PC-9 (cell line): ENCODE measurements at regions not wholly inside any gene's neighbourhood (a gene's known extent, or its start where the extent isn't known, plus 50 kb on each side); places are given as distances from the start of the nearest gene placed in this dataset.

Source experiments
- BruUV-seq: library from RNA; stranded (reverse); fragments of 400-500 nt; replicated peaks from 2 replicates; lab custom pipeline; 2021; lab: Mats Ljungman, UMichigan
- CTCF ChIA-PET: fragments of 300-600 bp; sonication (Branson Sonifier 250); formaldehyde crosslinking; loops from one replicate; lab custom pipeline; 2022; ENCODE audit warnings: antibody characterized with exemption; lab: Charles Lee
- POLR2A ChIA-PET: fragments of 300-600 bp; sonication (Branson Sonifier 250); formaldehyde crosslinking; loops from one replicate; lab custom pipeline; 2022; ENCODE audit warnings: antibody characterized with exemption; ENCODE audit not compliant: unreplicated experiment; lab: Charles Lee
- DNase-seq, 2 experiments: peaks; one replicate each; pipeline versions ENCODE4 v3.0.0 to v3.0.0-alpha.2; 2015 to 2022; ENCODE audit warnings: mixed read lengths in 1 of 2
- H2AFZ ChIP-seq: fragments of 200-600 bp; sonication (generic); 2 replicates; pipeline ENCODE4 v1.8.1; 2017; ENCODE audit warnings: antibody characterized with exemption
- H3F3A ChIP-seq: fragments of 200-600 bp; sonication (generic); 2 replicates; pipeline ENCODE4 v1.8.1; 2017; ENCODE audit warnings: antibody characterized with exemption, mild to moderate bottlenecking, low read depth; ENCODE audit not compliant: insufficient read depth
- H3K27ac ChIP-seq: fragments of 200-600 bp; sonication (generic); 2 replicates; pipeline ENCODE4 v1.6.1; 2016; ENCODE audit warnings: mixed run types
- H3K27me3 ChIP-seq: fragments of 200-600 bp; sonication (generic); 2 replicates; pipeline ENCODE4 v1.6.1; 2016; ENCODE audit warnings: low read depth, mixed run types; ENCODE audit not compliant: insufficient read depth
- H3K36me3 ChIP-seq: fragments of 200-600 bp; sonication (generic); 2 replicates; pipeline ENCODE4 v1.6.1; 2016; ENCODE audit warnings: low read depth, mixed run types
- H3K4me1 ChIP-seq: fragments of 200-600 bp; sonication (generic); replicated peaks from 2 replicates; pipeline ENCODE4 v1.6.1; 2016; ENCODE audit warnings: mixed run types; ENCODE audit not compliant: insufficient read depth
- H3K4me2 ChIP-seq: fragments of 200-600 bp; sonication (generic); 2 replicates; pipeline ENCODE4 v1.6.1; 2017; ENCODE audit warnings: mixed run types
- H3K4me3 ChIP-seq: fragments of 200-600 bp; sonication (generic); 2 replicates; pipeline ENCODE4 v1.6.1; 2016; ENCODE audit warnings: mixed run types
- H3K79me2 ChIP-seq: fragments of 200-600 bp; sonication (generic); 2 replicates; pipeline ENCODE4 v1.6.1; 2017; ENCODE audit warnings: low read depth, mixed run types
- H3K9me2 ChIP-seq: fragments of 200-600 bp; sonication (generic); 2 replicates; pipeline ENCODE4 v1.8.1; 2017; ENCODE audit warnings: mild to moderate bottlenecking; ENCODE audit not compliant: insufficient read depth
- H3K9me3 ChIP-seq: fragments of 200-600 bp; sonication (generic); 2 replicates; pipeline ENCODE4 v1.8.1; 2016; ENCODE audit warnings: low read depth; ENCODE audit not compliant: insufficient read depth
- H4K20me1 ChIP-seq: fragments of 200-600 bp; sonication (generic); 2 replicates; pipeline ENCODE4 v1.8.1; 2017; ENCODE audit not compliant: insufficient read depth
- EZH2 ChIP-seq: fragments of 200-600 bp; sonication (generic); IDR thresholded peaks from 2 replicates; pipeline ENCODE4 v1.8.0; 2017; ENCODE audit warnings: antibody characterized with exemption, low read depth
- intact Hi-C: fragments of 100-400 bp; cut with micrococcal nuclease; formaldehyde crosslinking; loops from one replicate; pipeline ENCODE4 v1.10.0; 2022; ENCODE audit not compliant: unreplicated experiment
- TF ChIP-seq, protein P1 (sequence below): fragments of 200-600 bp; sonication (generic); conservative IDR thresholded peaks from 2 replicates; pipeline ENCODE4 v1.6.1; 2017; ENCODE audit warnings: mixed run types, antibody characterized with exemption, mild to moderate bottlenecking, moderate library complexity

DNA sequence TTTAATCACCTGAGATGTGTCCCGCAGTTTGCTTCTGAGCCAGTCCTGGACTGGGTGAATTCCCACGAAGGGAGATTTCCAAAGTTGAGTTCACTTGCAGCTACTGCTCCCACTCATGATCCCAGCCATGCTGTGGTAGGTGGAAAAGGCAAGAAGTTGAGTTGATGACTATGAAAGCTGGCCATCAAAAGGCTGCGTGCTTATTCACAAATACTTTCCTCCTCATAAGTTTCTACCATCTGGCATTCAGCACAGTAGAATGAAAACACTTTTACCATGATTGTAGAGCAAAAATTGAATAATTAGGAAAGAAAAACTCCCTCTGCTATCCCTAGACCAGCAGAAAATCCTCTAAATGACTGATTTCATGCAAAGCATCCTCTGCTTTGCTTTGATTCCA is 281.8 kb downstream of the INHBA start:
- 0 out of 2 replicates have a peak, but pooled peaks cover 7% of the 10 kb centered on the region for H3F3A ChIP-seq
- TF ChIP-seq, protein P1, sequence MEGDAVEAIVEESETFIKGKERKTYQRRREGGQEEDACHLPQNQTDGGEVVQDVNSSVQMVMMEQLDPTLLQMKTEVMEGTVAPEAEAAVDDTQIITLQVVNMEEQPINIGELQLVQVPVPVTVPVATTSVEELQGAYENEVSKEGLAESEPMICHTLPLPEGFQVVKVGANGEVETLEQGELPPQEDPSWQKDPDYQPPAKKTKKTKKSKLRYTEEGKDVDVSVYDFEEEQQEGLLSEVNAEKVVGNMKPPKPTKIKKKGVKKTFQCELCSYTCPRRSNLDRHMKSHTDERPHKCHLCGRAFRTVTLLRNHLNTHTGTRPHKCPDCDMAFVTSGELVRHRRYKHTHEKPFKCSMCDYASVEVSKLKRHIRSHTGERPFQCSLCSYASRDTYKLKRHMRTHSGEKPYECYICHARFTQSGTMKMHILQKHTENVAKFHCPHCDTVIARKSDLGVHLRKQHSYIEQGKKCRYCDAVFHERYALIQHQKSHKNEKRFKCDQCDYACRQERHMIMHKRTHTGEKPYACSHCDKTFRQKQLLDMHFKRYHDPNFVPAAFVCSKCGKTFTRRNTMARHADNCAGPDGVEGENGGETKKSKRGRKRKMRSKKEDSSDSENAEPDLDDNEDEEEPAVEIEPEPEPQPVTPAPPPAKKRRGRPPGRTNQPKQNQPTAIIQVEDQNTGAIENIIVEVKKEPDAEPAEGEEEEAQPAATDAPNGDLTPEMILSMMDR, result no peak
- TF ChIP-seq EZH2, result no peak
- no peak overlapping the region for H3K4me2 ChIP-seq
- no TSS peak for BruUV-seq
- peaks cover 5% of the 10 kb centered on the region; the same call in 1 of the 2 replicates for H3K9me3 ChIP-seq
- H3K27me3 ChIP-seq, result no peaks in the 10 kb centered on the region
- no peak overlapping the region for H3K27ac ChIP-seq
- H3K9me2 ChIP-seq, result no peaks in the 10 kb centered on the region
- H3K79me2 ChIP-seq, result no peaks in the 10 kb centered on the region
- H2AFZ ChIP-seq, result no peak overlapping the region
- DNase-seq, result no peak
- POLR2A ChIA-PET, result no interaction called here
- CTCF ChIA-PET, result no interaction called here
- no peaks in the 10 kb centered on the region for H4K20me1 ChIP-seq
- no peaks in the 10 kb centered on the region for H3K36me3 ChIP-seq
- no peak overlapping the region for H3K4me3 ChIP-seq
- H3K4me1 ChIP-seq, result peaks cover 8% of the 10 kb centered on the region
- intact Hi-C loops, result no loop called here

DNA sequence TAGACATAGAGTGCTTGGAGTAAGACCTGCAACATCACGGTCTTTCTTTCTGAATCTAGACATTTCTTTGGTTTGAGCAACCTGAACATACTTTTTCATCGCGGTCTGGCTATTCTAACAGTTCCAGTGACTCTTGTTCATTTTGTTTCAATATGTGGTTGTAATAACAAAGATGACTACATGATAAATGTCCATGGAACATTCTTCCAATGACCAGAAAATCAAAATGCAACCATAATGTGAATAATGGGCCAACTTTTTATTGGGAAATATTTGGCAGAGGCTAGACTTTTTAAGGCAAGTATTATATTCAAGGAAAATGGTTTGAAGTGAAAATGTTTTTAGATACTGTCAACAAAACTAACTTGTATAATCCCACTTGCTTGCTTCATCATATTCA is 282.5 kb downstream of the INHBA start:
- intact Hi-C loops, result no loop called here
- no peak overlapping the region for H2AFZ ChIP-seq
- no peaks in the 10 kb centered on the region for H3K36me3 ChIP-seq
- H3K4me3 ChIP-seq, result no peak overlapping the region
- H3K27ac ChIP-seq, result no peak overlapping the region
- BruUV-seq, result no TSS peak
- no peaks in the 10 kb centered on the region for H3K9me2 ChIP-seq
- H3K79me2 ChIP-seq, result no peaks in the 10 kb centered on the region
- ChIA-PET CTCF (no interaction called here), POLR2A (no interaction called here)
- TF ChIP-seq, protein P1, result no peak
- TF ChIP-seq EZH2, result no peak
- no peak overlapping the region for H3K4me2 ChIP-seq
- no peaks in the 10 kb centered on the region for H4K20me1 ChIP-seq
- 0 out of 2 replicates have a peak, but pooled peaks cover 2% of the 10 kb centered on the region for H3F3A ChIP-seq
- H3K9me3 ChIP-seq, result peaks cover 5% of the 10 kb centered on the region; the same call in 1 of the 2 replicates
- DNase-seq, result peak in 1 of 2 experiments; percentile 21
- peaks cover 4% of the 10 kb centered on the region for H3K4me1 ChIP-seq
- no peaks in the 10 kb centered on the region for H3K27me3 ChIP-seq

DNA sequence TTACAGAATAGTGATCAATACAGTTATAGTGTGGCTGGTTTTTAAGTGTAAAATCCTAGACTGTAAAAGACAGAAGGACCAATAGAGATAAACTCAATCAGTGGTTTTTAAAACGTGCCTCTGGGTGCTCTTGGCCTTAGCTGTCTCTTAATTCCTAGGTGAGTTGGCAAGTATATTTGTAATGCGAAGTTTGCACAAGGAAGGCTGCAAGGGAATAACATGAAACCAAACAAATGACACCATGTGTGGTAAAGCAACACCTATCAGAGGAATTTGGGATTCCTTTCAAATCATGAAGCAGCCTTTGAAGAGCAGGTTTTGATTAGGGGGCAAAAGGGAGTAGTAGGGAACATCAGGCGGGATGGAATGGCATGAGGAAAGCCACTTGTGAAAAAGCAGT is 284.6 kb downstream of the INHBA start:
- TF ChIP-seq, protein P1, result no peak
- TF ChIP-seq EZH2, result no peak
- Histone ChIP-seq H3K27ac (no peak overlapping the region), H3K36me3 (no peaks in the 10 kb centered on the region), H3K4me3 (no peak overlapping the region), H2AFZ (no peak overlapping the region), H3F3A (no peaks in the 10 kb centered on the region), H4K20me1 (no peaks in the 10 kb centered on the region), H3K79me2 (no peaks in the 10 kb centered on the region), H3K27me3 (no peaks in the 10 kb centered on the region), H3K4me2 (no peak overlapping the region), H3K4me1 (no peaks in the 10 kb centered on the region), H3K9me3 (peaks cover 10% of the 10 kb centered on the region), H3K9me2 (no peaks in the 10 kb centered on the region)
- ChIA-PET CTCF (interaction anchor here (0.7 kb wide), 1 partner anchor 17 kb away, joined by 7 read pairs; no protein-coding TSS in a partner anchor), POLR2A (no interaction called here)
- no TSS peak for BruUV-seq
- peak in 1 of 2 experiments; percentile 35 for DNase-seq
- intact Hi-C loops, result no loop called here
